GM12878 (cell line): ENCODE measurements at regions not wholly inside any gene's neighbourhood (a gene's known extent, or its start where the extent isn't known, plus 50 kb on each side); places are given as distances from the start of the nearest gene placed in this dataset.

Experiments
- ATAC-seq: fragments of 200-7000 bp; cut with Tn5 transposase; 3 replicates; pipeline ENCODE4 v1.9.1; 2020; ENCODE audit warnings: mild to moderate bottlenecking, moderate library complexity
- BruUV-seq: library from RNA; stranded (reverse); fragments of 400-500 nt; replicated peaks from 2 replicates; lab custom pipeline; 2021; lab: Mats Ljungman, UMichigan
- CTCF ChIA-PET: fragments of 300-600 bp; sonication (Branson Sonifier 250); formaldehyde crosslinking; extraction: SDS; loops from one replicate; lab custom pipeline; 2021; ENCODE audit warnings: inconsistent platforms; lab: Yijun Ruan, JAX
- POLR2A ChIA-PET: fragments of 350-600 bp; formaldehyde crosslinking; extraction: SDS; loops from one replicate; lab custom pipeline; 2021; ENCODE audit warnings: inconsistent platforms; lab: Charles Lee
- RAD21 ChIA-PET: fragments of 300-600 bp; sonication (Branson Sonifier 250); formaldehyde crosslinking; loops from one replicate; lab custom pipeline; 2023; ENCODE audit warnings: antibody characterized with exemption; ENCODE audit not compliant: unreplicated experiment; lab: Charles Lee
- SMC1A ChIA-PET: fragments of 300-600 bp; sonication (Branson Sonifier 250); formaldehyde crosslinking; loops from one replicate; lab custom pipeline; 2023; ENCODE audit not compliant: unreplicated experiment, uncharacterized antibody; lab: Charles Lee
- DNase-seq: peaks from one replicate; pipeline ENCODE4 v3.0.0-alpha.2; 2011; ENCODE audit warnings: low read depth, low spot score
- FAIRE-seq: peaks from 3 replicates; lab custom pipeline; 2011; peaks lifted over from hg19 to GRCh38; lab: Jason Lieb, UNC
- H2AFZ ChIP-seq: 2 replicates; pipeline ENCODE4 v1.6.0; 2011; ENCODE audit warnings: low read depth, low read length, control low read depth; ENCODE audit not compliant: control insufficient read depth
- H3K27ac ChIP-seq: 2 replicates; pipeline ENCODE4 v1.5.1; 2011; ENCODE audit warnings: control low read depth; ENCODE audit not compliant: control insufficient read depth, insufficient read depth
- H3K27me3 ChIP-seq, 2 experiments: replicated peaks in 1 of 2; 2 replicates each; pipeline versions ENCODE4 v1.6.0 to v1.6.1; 2011; ENCODE audit warnings: low read length in 1 of 2; ENCODE audit not compliant: control insufficient read depth in 2 of 2, insufficient read depth in 2 of 2
- H3K36me3 ChIP-seq, 2 experiments: 2 replicates each; pipeline ENCODE4 v1.5.1; 2011; ENCODE audit warnings: low read length in 1 of 2; ENCODE audit not compliant: control insufficient read depth in 2 of 2, insufficient read depth in 2 of 2
- H3K4me1 ChIP-seq: 2 replicates; pipeline ENCODE4 v1.6.1; 2011; ENCODE audit warnings: mild to moderate bottlenecking, low read length, moderate library complexity, mixed read lengths; ENCODE audit not compliant: control insufficient read depth, insufficient read depth
- H3K4me2 ChIP-seq: 2 replicates; pipeline ENCODE4 v1.6.0; 2011; ENCODE audit warnings: control low read depth; ENCODE audit not compliant: control insufficient read depth, insufficient read depth
- H3K4me3 ChIP-seq: fragments of 200-600 bp; sonication (generic); 2 replicates; pipeline ENCODE4 v1.5.1; 2016
- H3K79me2 ChIP-seq: 2 replicates; pipeline ENCODE4 v1.6.0; 2011; ENCODE audit warnings: low read length; ENCODE audit not compliant: control insufficient read depth, insufficient read depth
- H3K9ac ChIP-seq: 2 replicates; pipeline ENCODE4 v1.8.0; 2011; ENCODE audit warnings: low read length, control low read depth, mixed read lengths; ENCODE audit not compliant: control insufficient read depth, insufficient read depth
- H3K9me3 ChIP-seq: replicated peaks from 3 replicates; pipeline ENCODE4 v1.5.1; 2011; ENCODE audit warnings: mild to moderate bottlenecking, low read length; ENCODE audit not compliant: control insufficient read depth, insufficient read depth
- H4K20me1 ChIP-seq: 2 replicates; pipeline ENCODE4 v1.6.0; 2011; ENCODE audit not compliant: control insufficient read depth, insufficient read depth
- HCFC1 ChIP-seq: fragments of 150-350 bp; IDR thresholded peaks from 2 replicates; pipeline ENCODE4 v1.6.1; 2014; ENCODE audit warnings: low read length
- IRF5 ChIP-seq: fragments of 450-650 bp; IDR thresholded peaks from 2 replicates; pipeline ENCODE4 v1.6.1; 2017; ENCODE audit warnings: borderline replicate concordance
- JUNB ChIP-seq: IDR thresholded peaks from 2 replicates; pipeline ENCODE4 v1.6.1; 2016; ENCODE audit warnings: antibody characterized with exemption, mild to moderate bottlenecking
- NFYA ChIP-seq: IDR thresholded peaks from 2 replicates; pipeline ENCODE4 v1.6.1; 2011; ENCODE audit warnings: low read depth, mild to moderate bottlenecking, low read length, improper control_type of control experiment, borderline replicate concordance
- WGBS: methylation state at CpG from one replicate; pipeline ENCODE4 v1.1.6; 2016; ENCODE audit warnings: low lambda C conversion rate; ENCODE audit not compliant: insufficient replicate concordance, insufficient coverage; ENCODE audit errors: missing lambda C conversion rate; 5-methylcytosine and 5-hydroxymethylcytosine counted together
- in situ Hi-C: fragments of 300-500 bp; cut with MboI; formaldehyde crosslinking; loops from 9 replicates; pipeline ENCODE4 v1.14.3; 2018; ENCODE audit warnings: mixed read lengths
- intact Hi-C: fragments of 100-400 bp; cut with micrococcal nuclease; formaldehyde crosslinking; loops from one replicate; pipeline ENCODE4 v1.14.2; 2022; ENCODE audit not compliant: unreplicated experiment

GRCh38 chr13:54574791-54575190, 1546.2 kb downstream of the OLFM4 start:
- no peaks in the 10 kb centered on the region for H4K20me1 ChIP-seq
- no peak for TF ChIP-seq HCFC1
- in situ Hi-C loops (no loop called here), intact Hi-C loops (no loop called here)
- WGBS, result 24% methylated on average over 4 of the region's 4 CpGs
- ChIA-PET SMC1A (no interaction called here), POLR2A (no interaction called here), RAD21 (no interaction called here), CTCF (no interaction called here)
- no peak overlapping the region for H3K4me2 ChIP-seq
- no peaks in the 10 kb centered on the region for H3K36me3 ChIP-seq
- DNase-seq, result no peak
- no peaks in the 10 kb centered on the region for H3K4me1 ChIP-seq
- no peak for FAIRE-seq
- H3K79me2 ChIP-seq, result no peaks in the 10 kb centered on the region
- H3K9ac ChIP-seq, result no peak overlapping the region
- H3K9me3 ChIP-seq, result no peaks in the 10 kb centered on the region
- no peaks in the 10 kb centered on the region for H3K27me3 ChIP-seq
- no peak overlapping the region for H2AFZ ChIP-seq
- no peak for ATAC-seq
- no peak overlapping the region for H3K4me3 ChIP-seq
- BruUV-seq, result no TSS peak
- H3K27ac ChIP-seq, result no peak overlapping the region

- Histone ChIP-seq H3K27me3 (no peaks in the 10 kb centered on the region), H3K9ac (no peak overlapping the region), H3K4me1 (no peaks in the 10 kb centered on the region), H3K4me3 (no peak overlapping the region), H3K79me2 (no peaks in the 10 kb centered on the region), H3K4me2 (no peak overlapping the region), H3K27ac (no peak overlapping the region), H3K9me3 (no peaks in the 10 kb centered on the region; the same call in 2 of the 3 replicates), H2AFZ (no peak overlapping the region), H4K20me1 (no peaks in the 10 kb centered on the region), H3K36me3 (no peaks in the 10 kb centered on the region)
- in situ Hi-C loops (no loop called here), intact Hi-C loops (no loop called here)
- no peak for TF ChIP-seq IRF5
- no peak for TF ChIP-seq JUNB
- no peak for TF ChIP-seq NFYA
- ChIA-PET RAD21 (no interaction called here), SMC1A (interaction anchor here (0.6 kb wide), 1 partner anchor 1059 kb away, joined by 5 read pairs; no protein-coding TSS in a partner anchor), POLR2A (no interaction called here), CTCF (interaction anchor here (1.0 kb wide), 1 partner anchor 30 kb away, joined by 3 read pairs; no protein-coding TSS in a partner anchor)
- no TSS peak for BruUV-seq
- ATAC-seq (no peak), FAIRE-seq (no peak), DNase-seq (no peak)
- 44% methylated on average over 3 of the region's 3 CpGs for WGBS
These were observed 1562.9 kb downstream of the OLFM4 start for GRCh38 chr13:54591540-54591939.
